OCI-LY1 (cell line): ENCODE measurements at regions not wholly inside any gene's neighbourhood (a gene's known extent, or its start where the extent isn't known, plus 50 kb on each side); places are given as distances from the start of the nearest gene placed in this dataset.

ENCODE experiments used
- H2AFZ ChIP-seq: fragments of 200-600 bp; sonication (generic), shearing (Covaris generic); 2 replicates; pipeline ENCODE4 v1.6.0; 2014; ENCODE audit warnings: antibody characterized with exemption, mild to moderate bottlenecking, low read length
- H3F3A ChIP-seq: fragments of 200-600 bp; sonication (generic), shearing (Covaris generic); 2 replicates; pipeline ENCODE4 v1.6.0; 2014; ENCODE audit warnings: mild to moderate bottlenecking, antibody characterized with exemption, low read length, moderate library complexity; ENCODE audit not compliant: insufficient read depth
- H3K27ac ChIP-seq: fragments of 200-600 bp; sonication (generic); 2 replicates; pipeline ENCODE4 v1.5.1; 2014; ENCODE audit warnings: low read length, mixed run types, mild to moderate bottlenecking, low read depth; ENCODE audit not compliant: poor library complexity, severe bottlenecking
- H3K27me3 ChIP-seq: fragments of 200-600 bp; sonication (generic); 2 replicates; pipeline ENCODE4 v1.6.0; 2014; ENCODE audit warnings: antibody characterized with exemption, mild to moderate bottlenecking, low read length, moderate library complexity; ENCODE audit not compliant: insufficient read depth
- H3K36me3 ChIP-seq: fragments of 200-600 bp; sonication (generic); 2 replicates; pipeline ENCODE4 v1.6.1; 2014; ENCODE audit warnings: mild to moderate bottlenecking, antibody characterized with exemption, low read length, moderate library complexity, mixed read lengths; ENCODE audit not compliant: insufficient read depth
- H3K4me1 ChIP-seq: fragments of 200-600 bp; sonication (generic); 2 replicates; pipeline ENCODE4 v1.5.1; 2014; ENCODE audit warnings: mild to moderate bottlenecking, low read length, moderate library complexity; ENCODE audit not compliant: insufficient read depth, severe bottlenecking
- H3K4me2 ChIP-seq: fragments of 200-600 bp; sonication (generic), shearing (Covaris generic); 2 replicates; pipeline ENCODE4 v1.6.1; 2014; ENCODE audit warnings: low read length
- H3K4me3 ChIP-seq: fragments of 200-600 bp; sonication (generic); 2 replicates; pipeline ENCODE4 v1.5.1; 2014; ENCODE audit warnings: low read length, low read depth, mild to moderate bottlenecking, mixed read lengths; ENCODE audit not compliant: poor library complexity, severe bottlenecking
- H3K79me2 ChIP-seq: fragments of 200-600 bp; shearing (Covaris generic); 2 replicates; pipeline ENCODE4 v1.6.1; 2016; ENCODE audit warnings: mixed run types, low read length, mixed read lengths; ENCODE audit not compliant: insufficient read depth
- H3K9ac ChIP-seq: fragments of 200-600 bp; sonication (generic), shearing (Covaris generic); 2 replicates; pipeline ENCODE4 v1.6.1; 2014; ENCODE audit warnings: mild to moderate bottlenecking, low read length, mixed read lengths
- H3K9me2 ChIP-seq: fragments of 200-600 bp; sonication (generic), shearing (Covaris generic); 2 replicates; pipeline ENCODE4 v1.6.1; 2014; ENCODE audit warnings: low read depth, mild to moderate bottlenecking, low read length, mixed read lengths
- H3K9me3 ChIP-seq: fragments of 200-600 bp; shearing (Covaris generic); 2 replicates; pipeline ENCODE4 v1.6.1; 2014; ENCODE audit warnings: low read length, mixed read lengths
- H4K20me1 ChIP-seq: fragments of 200-600 bp; sonication (generic), shearing (Covaris generic); 2 replicates; pipeline ENCODE4 v1.6.0; 2016; ENCODE audit warnings: mild to moderate bottlenecking, low read length; ENCODE audit not compliant: insufficient read depth
- EZH2 ChIP-seq: fragments of 200-600 bp; sonication (generic), shearing (Covaris generic); IDR thresholded peaks from 2 replicates; pipeline ENCODE4 v1.8.0; 2017; ENCODE audit warnings: borderline replicate concordance, mixed run types, mild to moderate bottlenecking, antibody characterized with exemption, low read length, moderate library complexity, mixed read lengths
- TF ChIP-seq, protein P1 (sequence below): fragments of 200-600 bp; sonication (generic), shearing (Covaris generic); IDR thresholded peaks from 2 replicates; pipeline ENCODE4 v1.5.1; 2017; ENCODE audit warnings: mild to moderate bottlenecking, antibody characterized with exemption, low read length, moderate library complexity, mixed read lengths

DNA sequence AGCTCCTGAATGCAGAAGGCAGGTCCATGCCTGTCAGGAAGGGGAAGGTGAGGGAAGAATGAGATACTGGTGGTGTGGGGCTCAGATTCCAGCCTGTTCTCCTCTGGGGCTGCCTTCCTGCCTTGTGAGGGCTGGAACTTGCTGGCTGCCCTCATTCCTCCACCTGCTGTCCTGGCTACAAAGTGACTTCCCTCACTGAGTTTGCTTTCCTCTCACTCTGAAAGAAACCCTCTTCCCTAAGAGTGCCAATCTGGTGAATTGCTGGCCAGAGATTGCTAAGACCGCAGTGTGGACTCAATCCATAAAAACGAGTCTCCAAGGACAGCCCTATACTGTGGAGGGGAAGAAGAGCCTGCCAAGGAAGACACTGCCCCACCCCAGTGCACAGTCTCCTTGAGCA is 664.4 kb upstream of the HS6ST1 start:
- Histone ChIP-seq H2AFZ (no peak overlapping the region), H4K20me1 (no peaks in the 10 kb centered on the region), H3K9me2 (no peaks in the 10 kb centered on the region), H3K9ac (no peak overlapping the region), H3K36me3 (no peaks in the 10 kb centered on the region), H3K79me2 (no peaks in the 10 kb centered on the region), H3F3A (no peaks in the 10 kb centered on the region), H3K4me3 (no peak overlapping the region), H3K27me3 (no peaks in the 10 kb centered on the region), H3K27ac (no peak overlapping the region), H3K9me3 (no peaks in the 10 kb centered on the region), H3K4me2 (no peak overlapping the region), H3K4me1 (no peaks in the 10 kb centered on the region)
- TF ChIP-seq EZH2, result no peak
- TF ChIP-seq, protein P1, sequence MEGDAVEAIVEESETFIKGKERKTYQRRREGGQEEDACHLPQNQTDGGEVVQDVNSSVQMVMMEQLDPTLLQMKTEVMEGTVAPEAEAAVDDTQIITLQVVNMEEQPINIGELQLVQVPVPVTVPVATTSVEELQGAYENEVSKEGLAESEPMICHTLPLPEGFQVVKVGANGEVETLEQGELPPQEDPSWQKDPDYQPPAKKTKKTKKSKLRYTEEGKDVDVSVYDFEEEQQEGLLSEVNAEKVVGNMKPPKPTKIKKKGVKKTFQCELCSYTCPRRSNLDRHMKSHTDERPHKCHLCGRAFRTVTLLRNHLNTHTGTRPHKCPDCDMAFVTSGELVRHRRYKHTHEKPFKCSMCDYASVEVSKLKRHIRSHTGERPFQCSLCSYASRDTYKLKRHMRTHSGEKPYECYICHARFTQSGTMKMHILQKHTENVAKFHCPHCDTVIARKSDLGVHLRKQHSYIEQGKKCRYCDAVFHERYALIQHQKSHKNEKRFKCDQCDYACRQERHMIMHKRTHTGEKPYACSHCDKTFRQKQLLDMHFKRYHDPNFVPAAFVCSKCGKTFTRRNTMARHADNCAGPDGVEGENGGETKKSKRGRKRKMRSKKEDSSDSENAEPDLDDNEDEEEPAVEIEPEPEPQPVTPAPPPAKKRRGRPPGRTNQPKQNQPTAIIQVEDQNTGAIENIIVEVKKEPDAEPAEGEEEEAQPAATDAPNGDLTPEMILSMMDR, result no peak

DNA sequence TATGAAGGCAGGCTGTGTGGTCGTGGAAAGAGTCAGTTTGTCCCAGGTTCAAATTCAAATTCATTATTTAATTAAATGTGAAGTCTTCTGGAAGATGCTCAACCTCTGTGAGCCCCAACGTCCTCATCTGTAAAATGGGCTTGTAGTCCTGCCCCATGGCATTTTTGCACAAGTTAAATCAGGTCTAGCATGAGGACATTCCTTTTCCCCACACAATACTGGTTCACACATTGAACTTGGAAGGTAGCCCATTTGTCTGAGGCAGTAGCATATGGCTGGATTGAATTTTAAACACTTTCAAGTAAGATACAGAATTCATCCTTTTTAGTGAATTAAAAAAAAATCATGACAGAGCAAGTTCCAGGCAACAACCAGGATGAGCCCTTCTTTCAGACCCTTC is 665.4 kb upstream of the HS6ST1 start:
- H3K27ac ChIP-seq, result no peak overlapping the region
- no peaks in the 10 kb centered on the region for H4K20me1 ChIP-seq
- no peak overlapping the region for H3K4me3 ChIP-seq
- TF ChIP-seq EZH2, result no peak
- TF ChIP-seq, protein P1, result no peak
- H3K4me2 ChIP-seq, result no peak overlapping the region
- no peak overlapping the region for H3K9ac ChIP-seq
- H3K9me3 ChIP-seq, result no peaks in the 10 kb centered on the region
- H3K4me1 ChIP-seq, result no peaks in the 10 kb centered on the region
- H3K27me3 ChIP-seq, result no peaks in the 10 kb centered on the region
- no peaks in the 10 kb centered on the region for H3K79me2 ChIP-seq
- H3K36me3 ChIP-seq, result no peaks in the 10 kb centered on the region
- no peaks in the 10 kb centered on the region for H3K9me2 ChIP-seq
- no peaks in the 10 kb centered on the region for H3F3A ChIP-seq
- no peak overlapping the region for H2AFZ ChIP-seq

DNA sequence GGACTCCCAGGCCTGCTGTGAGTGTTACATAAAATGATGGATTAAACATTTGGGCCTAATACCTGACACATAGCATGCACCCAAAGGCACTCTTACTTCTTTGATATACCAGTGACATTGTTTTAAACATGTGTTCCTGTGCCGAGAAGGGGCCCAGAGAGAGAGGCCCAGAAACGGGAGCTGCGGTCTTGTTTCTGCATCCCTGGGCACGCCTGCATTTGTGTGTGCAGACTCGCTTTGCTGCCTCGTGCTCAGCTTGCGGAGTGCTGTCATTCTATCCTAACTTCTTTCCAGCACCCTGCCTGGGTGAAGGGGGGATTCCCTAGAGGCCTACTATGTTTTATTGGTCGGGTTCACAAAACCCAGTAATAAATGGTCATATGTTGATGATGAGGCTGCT is 666.2 kb upstream of the HS6ST1 start:
- TF ChIP-seq EZH2, result no peak
- TF ChIP-seq, protein P1, result no peak
- H3K9me3 ChIP-seq, result no peaks in the 10 kb centered on the region

More for the DNA sequence above, 666.2 kb upstream of the HS6ST1 start:
- Histone ChIP-seq H3K79me2 (no peaks in the 10 kb centered on the region), H4K20me1 (no peaks in the 10 kb centered on the region), H3K4me2 (no peak overlapping the region), H3K27me3 (no peaks in the 10 kb centered on the region), H3K9me2 (no peaks in the 10 kb centered on the region), H2AFZ (no peak overlapping the region), H3K27ac (no peak overlapping the region), H3K4me1 (no peaks in the 10 kb centered on the region), H3K36me3 (no peaks in the 10 kb centered on the region), H3K4me3 (no peak overlapping the region), H3K9ac (no peak overlapping the region), H3F3A (no peaks in the 10 kb centered on the region)
